Sigmoid colon (tissue), 4 donors: ENCODE measurements at regions not wholly inside any gene's neighbourhood (a gene's known extent, or its start where the extent isn't known, plus 50 kb on each side); places are given as distances from the start of the nearest gene placed in this dataset.

ENCODE experiments used
- CTCF ChIP-seq, 4 experiments: fragments of 450-650 bp in 3 of 4; fragments of 200-600 bp in 1 of 4; IDR thresholded peaks; one replicate each; pipeline ENCODE4 v1.5.1; 2016 to 2019; ENCODE audit warnings: antibody characterized with exemption in 4 of 4, mild to moderate bottlenecking in 3 of 4, moderate library complexity in 2 of 4
- EP300 ChIP-seq, 4 donors: sonication (generic); formaldehyde crosslinking; IDR thresholded peaks; one replicate each; pipeline ENCODE4 v1.6.1; 2017; ENCODE audit warnings: antibody characterized with exemption in 4 of 4
- POLR2A ChIP-seq, 2 donors: fragments of 450-650 bp; IDR thresholded peaks; one replicate each; pipeline ENCODE4 v1.6.1; 2016; ENCODE audit warnings: antibody characterized with exemption in 2 of 2, mild to moderate bottlenecking in 2 of 2, moderate library complexity in 2 of 2
- POLR2AphosphoS5 ChIP-seq, 4 donors: sonication (generic); formaldehyde crosslinking; IDR thresholded peaks; one replicate each; pipeline ENCODE4 v1.6.1; 2017; ENCODE audit warnings: antibody characterized with exemption in 4 of 4

GRCh38 chr5:82635561-82636288 is 357.6 kb upstream of the RPS23 start:
- TF ChIP-seq CTCF (IDR thresholded peaks at IDR 0.05) = no peak
- no peak for TF ChIP-seq EP300 (IDR thresholded peaks at IDR 0.05)
- no peak for TF ChIP-seq POLR2AphosphoS5 (IDR thresholded peaks at IDR 0.05)
- no peak for TF ChIP-seq POLR2A (IDR thresholded peaks at IDR 0.05)
